ENCODE measurements at regions not wholly inside any gene's neighbourhood (a gene's known extent, or its start where the extent isn't known, plus 50 kb on each side); places are given as distances from the start of the nearest gene placed in this dataset.

GRCh38 chr7:367351-367901 lies 77.5 kb downstream of the FOXL3 start:
- TF ChIP-seq, protein P1, sequence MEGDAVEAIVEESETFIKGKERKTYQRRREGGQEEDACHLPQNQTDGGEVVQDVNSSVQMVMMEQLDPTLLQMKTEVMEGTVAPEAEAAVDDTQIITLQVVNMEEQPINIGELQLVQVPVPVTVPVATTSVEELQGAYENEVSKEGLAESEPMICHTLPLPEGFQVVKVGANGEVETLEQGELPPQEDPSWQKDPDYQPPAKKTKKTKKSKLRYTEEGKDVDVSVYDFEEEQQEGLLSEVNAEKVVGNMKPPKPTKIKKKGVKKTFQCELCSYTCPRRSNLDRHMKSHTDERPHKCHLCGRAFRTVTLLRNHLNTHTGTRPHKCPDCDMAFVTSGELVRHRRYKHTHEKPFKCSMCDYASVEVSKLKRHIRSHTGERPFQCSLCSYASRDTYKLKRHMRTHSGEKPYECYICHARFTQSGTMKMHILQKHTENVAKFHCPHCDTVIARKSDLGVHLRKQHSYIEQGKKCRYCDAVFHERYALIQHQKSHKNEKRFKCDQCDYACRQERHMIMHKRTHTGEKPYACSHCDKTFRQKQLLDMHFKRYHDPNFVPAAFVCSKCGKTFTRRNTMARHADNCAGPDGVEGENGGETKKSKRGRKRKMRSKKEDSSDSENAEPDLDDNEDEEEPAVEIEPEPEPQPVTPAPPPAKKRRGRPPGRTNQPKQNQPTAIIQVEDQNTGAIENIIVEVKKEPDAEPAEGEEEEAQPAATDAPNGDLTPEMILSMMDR (IDR thresholded peaks at IDR 0.05) = no peak
- no peak for TF ChIP-seq POLR2A (IDR thresholded peaks at IDR 0.05)
